ENCODE measurements at regions not wholly inside any gene's neighbourhood (a gene's known extent, or its start where the extent isn't known, plus 50 kb on each side); places are given as distances from the start of the nearest gene placed in this dataset.

GRCh38 chr3:18593231-18593630 lies 168.1 kb upstream of the SATB1 start:
- no peak overlapping the region for H3K4me3 ChIP-seq (ENCODE audit: low read depth, low read length)
- Mint-ChIP-seq H3K27ac (ENCODE audit: unreplicated experiment) (no peak overlapping the region), H3K27me3 (ENCODE audit: insufficient read depth, unreplicated experiment) (no peaks in the 10 kb centered on the region), H3K36me3 (ENCODE audit: insufficient read depth, unreplicated experiment) (no peaks in the 10 kb centered on the region), H3K9me3 (ENCODE audit: unreplicated experiment) (peaks cover 9% of the 10 kb centered on the region), H3K4me3 (ENCODE audit: unreplicated experiment) (no peak overlapping the region), H3K4me1 (ENCODE audit: low read depth, unreplicated experiment) (no peaks in the 10 kb centered on the region)
- no peak for DNase-seq
- H3K27me3 ChIP-seq (replicated peaks; ENCODE audit: control insufficient read depth, insufficient read depth, low read length) = no peaks in the 10 kb centered on the region
- POLR2A ChIA-PET = no interaction called here
- CTCF ChIA-PET = no interaction called here
- no peaks in the 10 kb centered on the region for H3K4me1 ChIP-seq
- BruUV-seq (replicated peaks) = no TSS peak
- intact Hi-C loops (cut with micrococcal nuclease; ENCODE audit: unreplicated experiment) = no loop called here
- H3K36me3 ChIP-seq (ENCODE audit: control insufficient read depth, insufficient read depth, low read length) = no peaks in the 10 kb centered on the region
- TF ChIP-seq CTCF (IDR thresholded peaks at IDR 0.05; ENCODE audit: insufficient read depth in 1 of 2, low read depth in 1 of 2, low read length in 1 of 2, severe bottlenecking in 1 of 2, unreplicated experiment in 1 of 2) = no peak
- H3K9me3 ChIP-seq = 0 out of 2 replicates have a peak, but pooled peaks cover 2% of the 10 kb centered on the region

GRCh38 chr3:18591120-18591519 lies 166.0 kb upstream of the SATB1 start:
- H3K4me1 Mint-ChIP-seq (ENCODE audit: low read depth, unreplicated experiment) = no peaks in the 10 kb centered on the region
- H3K36me3 ChIP-seq (ENCODE audit: control insufficient read depth, insufficient read depth, low read length) = no peaks in the 10 kb centered on the region
- no peaks in the 10 kb centered on the region for H3K9me3 ChIP-seq
- H3K4me1 ChIP-seq = no peaks in the 10 kb centered on the region
- BruUV-seq (replicated peaks) = no TSS peak
- no peak overlapping the region for H3K27ac Mint-ChIP-seq (ENCODE audit: unreplicated experiment)
- peaks cover 2% of the 10 kb centered on the region for H3K27me3 Mint-ChIP-seq (ENCODE audit: insufficient read depth, unreplicated experiment)
- no peak for DNase-seq
- no peaks in the 10 kb centered on the region for H3K9me3 Mint-ChIP-seq (ENCODE audit: unreplicated experiment)
- POLR2A ChIA-PET = no interaction called here
- H3K36me3 Mint-ChIP-seq (ENCODE audit: insufficient read depth, unreplicated experiment) = no peaks in the 10 kb centered on the region
- H3K27me3 ChIP-seq (replicated peaks; ENCODE audit: control insufficient read depth, insufficient read depth, low read length) = no peaks in the 10 kb centered on the region
- intact Hi-C loops (cut with micrococcal nuclease; ENCODE audit: unreplicated experiment) = no loop called here
- no peak for TF ChIP-seq CTCF (IDR thresholded peaks at IDR 0.05; ENCODE audit: insufficient read depth in 1 of 2, low read depth in 1 of 2, low read length in 1 of 2, severe bottlenecking in 1 of 2, unreplicated experiment in 1 of 2)
- CTCF ChIA-PET = no interaction called here
- no peak overlapping the region for H3K4me3 Mint-ChIP-seq (ENCODE audit: unreplicated experiment)
- no peak overlapping the region for H3K4me3 ChIP-seq (ENCODE audit: low read depth, low read length)

- Mint-ChIP-seq H3K27me3 (ENCODE audit: insufficient read depth, unreplicated experiment) (peaks cover 2% of the 10 kb centered on the region), H3K36me3 (ENCODE audit: insufficient read depth, unreplicated experiment) (no peaks in the 10 kb centered on the region), H3K4me3 (ENCODE audit: unreplicated experiment) (no peak overlapping the region), H3K9me3 (ENCODE audit: unreplicated experiment) (no peaks in the 10 kb centered on the region), H3K27ac (ENCODE audit: unreplicated experiment) (no peak overlapping the region), H3K4me1 (ENCODE audit: low read depth, unreplicated experiment) (no peaks in the 10 kb centered on the region)
- Histone ChIP-seq H3K4me3 (ENCODE audit: low read depth, low read length) (no peak overlapping the region), H3K36me3 (ENCODE audit: control insufficient read depth, insufficient read depth, low read length) (no peaks in the 10 kb centered on the region), H3K4me1 (no peaks in the 10 kb centered on the region), H3K27me3 (replicated peaks; ENCODE audit: control insufficient read depth, insufficient read depth, low read length) (no peaks in the 10 kb centered on the region), H3K9me3 (no peaks in the 10 kb centered on the region)
- POLR2A ChIA-PET = no interaction called here
- CTCF ChIA-PET = no interaction called here
- no TSS peak for BruUV-seq (replicated peaks)
- DNase-seq = no peak
- no peak for TF ChIP-seq CTCF (IDR thresholded peaks at IDR 0.05; ENCODE audit: insufficient read depth in 1 of 2, low read depth in 1 of 2, low read length in 1 of 2, severe bottlenecking in 1 of 2, unreplicated experiment in 1 of 2)
- intact Hi-C loops (cut with micrococcal nuclease; ENCODE audit: unreplicated experiment) = no loop called here
Measured at GRCh38 chr3:18586076-18586475, 160.9 kb upstream of the SATB1 start.

Data from Caco-2 (cell line).